Vagina (tissue), 2 donors: ENCODE measurements at regions not wholly inside any gene's neighbourhood (a gene's known extent, or its start where the extent isn't known, plus 50 kb on each side); places are given as distances from the start of the nearest gene placed in this dataset.

Experiments used
- CTCF ChIP-seq, 3 experiments: fragments of 450-650 bp in 2 of 3; fragments of 200-600 bp in 1 of 3; sonication (generic) in 1 of 3; IDR thresholded peaks; one replicate each; pipeline ENCODE4 v1.5.1; 2017 to 2019; ENCODE audit warnings: antibody characterized with exemption in 3 of 3, mild to moderate bottlenecking in 2 of 3, moderate library complexity in 2 of 3
- POLR2A ChIP-seq, 2 donors: fragments of 450-650 bp; IDR thresholded peaks; one replicate each; pipeline ENCODE4 v1.6.1; 2017; ENCODE audit warnings: antibody characterized with exemption in 2 of 2, mild to moderate bottlenecking in 2 of 2, moderate library complexity in 2 of 2
- POLR2AphosphoS5 ChIP-seq, 2 donors: sonication (generic); formaldehyde crosslinking; IDR thresholded peaks; one replicate each; pipeline ENCODE4 v1.9.0; 2017; ENCODE audit warnings: antibody characterized with exemption in 2 of 2, mild to moderate bottlenecking in 2 of 2, low read depth in 1 of 2; ENCODE audit not compliant: insufficient read depth in 1 of 2

DNA sequence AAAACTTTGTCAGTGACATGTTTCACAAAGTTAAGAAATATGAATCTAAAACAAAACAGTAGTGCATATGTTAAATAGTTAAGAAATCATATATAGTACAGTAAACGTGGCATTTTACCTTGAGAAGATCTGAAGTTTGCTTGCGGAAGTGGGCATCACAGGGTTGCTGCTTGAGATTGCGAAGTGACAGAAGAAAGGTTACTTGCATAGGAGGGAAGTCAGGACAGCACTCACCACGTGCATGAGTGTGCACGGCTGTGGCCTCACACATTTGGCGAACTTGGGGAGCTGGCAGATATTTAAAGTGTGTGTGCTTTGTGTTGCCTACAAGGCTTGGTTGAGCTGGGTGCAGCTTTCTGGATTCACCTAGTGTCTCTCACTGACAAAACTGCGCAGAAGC, 431.5 kb upstream of the ARID1B start:
- no peak for TF ChIP-seq CTCF (IDR thresholded peaks at IDR 0.05)
- no peak for TF ChIP-seq POLR2A (IDR thresholded peaks at IDR 0.05)
- TF ChIP-seq POLR2AphosphoS5 (IDR thresholded peaks at IDR 0.05; ENCODE audit: insufficient read depth in 1 of 2, low read depth in 1 of 2), result no peak
